ENCODE measurements at regions not wholly inside any gene's neighbourhood (a gene's known extent, or its start where the extent isn't known, plus 50 kb on each side); places are given as distances from the start of the nearest gene placed in this dataset.
"Not testable (repeated sequence)": the region's sequence is repeated elsewhere in the genome, so short reads cannot be mapped to it uniquely, and the experiment has no call there.

GRCh38 chr20:12211361-12211760 lies 293.7 kb downstream of the BTBD3 start:
- no peak for DNase-seq

DNA sequence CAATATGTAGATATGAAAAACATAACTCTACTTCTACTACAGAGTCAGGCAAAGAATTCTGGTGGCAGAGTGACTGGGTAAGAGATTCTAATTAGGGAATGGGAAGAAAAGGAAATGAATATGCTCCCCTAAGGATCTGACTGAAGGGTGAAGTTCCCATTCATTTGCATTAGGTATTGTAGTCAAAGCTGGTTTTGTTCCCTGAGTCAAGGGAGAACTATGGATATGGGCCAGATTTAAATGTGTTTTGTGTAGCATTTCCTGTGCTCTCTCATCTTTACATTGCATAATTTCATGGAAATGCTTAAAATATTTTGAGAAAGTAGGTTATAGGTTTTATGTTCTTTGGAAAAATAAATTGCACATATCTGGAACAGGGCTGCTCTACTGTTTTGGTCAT lies 299.7 kb downstream of the BTBD3 start:
- no peak for DNase-seq

DNA sequence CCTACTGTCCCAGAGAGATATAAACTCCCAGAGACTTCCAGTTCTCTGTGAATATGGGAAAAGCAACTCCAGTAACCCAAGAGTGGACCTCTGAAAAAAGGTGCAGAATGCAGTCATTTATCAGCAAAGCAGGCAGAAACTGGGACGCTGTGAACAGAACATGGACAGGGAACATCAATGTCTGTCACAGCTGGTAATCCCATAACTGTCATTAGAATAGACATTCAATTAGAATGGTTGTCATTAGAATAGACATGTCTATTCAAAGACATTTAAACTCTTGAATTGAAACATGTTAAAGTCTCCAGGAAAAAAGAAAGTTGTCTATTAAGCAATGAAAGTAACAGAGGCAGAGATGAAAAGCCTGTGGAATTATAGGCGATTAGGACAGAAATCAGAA lies 302.1 kb downstream of the BTBD3 start:
- no peak for DNase-seq

- no peak for DNase-seq
Observed at GRCh38 chr20:12223057-12223456, 305.4 kb downstream of the BTBD3 start.

- no peak for DNase-seq
Observed at GRCh38 chr20:12225898-12226297, 308.2 kb downstream of the BTBD3 start.

DNA sequence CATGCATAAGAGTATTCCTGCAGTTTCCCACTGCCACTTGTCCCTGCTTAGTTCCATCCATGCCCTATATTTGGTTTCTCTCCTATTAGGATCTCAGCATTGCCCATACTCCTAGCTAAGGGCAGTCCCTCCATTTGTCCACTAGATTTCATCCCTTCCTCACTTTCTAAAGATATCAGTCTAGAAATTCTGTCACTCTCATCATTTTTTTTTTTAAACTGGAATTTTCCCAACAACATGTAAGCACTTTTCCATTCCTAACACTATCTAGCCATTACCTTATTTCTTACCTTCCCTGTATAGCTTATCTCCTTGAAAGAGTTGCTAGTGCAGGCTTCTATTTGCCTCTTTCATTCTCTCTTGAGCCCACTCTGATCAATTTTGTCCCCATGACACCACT lies 312.2 kb downstream of the BTBD3 start:
- DNase-seq = no peak

GRCh38 chr20:12237772-12238171 lies 320.1 kb downstream of the BTBD3 start:
- no peak for DNase-seq

DNA sequence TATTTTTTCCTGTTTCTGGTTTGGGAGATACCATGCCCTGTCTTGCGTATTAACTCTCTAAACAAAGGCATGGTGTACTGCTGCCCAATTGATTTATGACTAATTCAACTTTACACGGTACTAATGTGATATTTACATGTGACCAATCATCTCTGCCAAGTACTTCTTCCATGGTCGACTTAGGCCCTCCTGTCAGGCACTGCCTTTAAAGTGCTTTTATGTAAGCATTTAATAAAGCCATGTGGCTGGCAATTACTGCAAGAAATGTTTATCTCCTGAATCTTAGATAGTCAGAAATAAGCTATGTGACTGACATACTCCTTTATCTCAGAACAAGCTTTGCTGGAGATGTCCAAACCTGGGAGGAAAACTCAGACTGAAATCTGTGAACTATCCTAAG lies 323.4 kb downstream of the BTBD3 start:
- no peak for DNase-seq

GRCh38 chr20:12243327-12243726 lies 325.6 kb downstream of the BTBD3 start:
- no peak for DNase-seq

- no peak for DNase-seq
Observed at GRCh38 chr20:12248481-12248880, 330.8 kb downstream of the BTBD3 start.

DNA sequence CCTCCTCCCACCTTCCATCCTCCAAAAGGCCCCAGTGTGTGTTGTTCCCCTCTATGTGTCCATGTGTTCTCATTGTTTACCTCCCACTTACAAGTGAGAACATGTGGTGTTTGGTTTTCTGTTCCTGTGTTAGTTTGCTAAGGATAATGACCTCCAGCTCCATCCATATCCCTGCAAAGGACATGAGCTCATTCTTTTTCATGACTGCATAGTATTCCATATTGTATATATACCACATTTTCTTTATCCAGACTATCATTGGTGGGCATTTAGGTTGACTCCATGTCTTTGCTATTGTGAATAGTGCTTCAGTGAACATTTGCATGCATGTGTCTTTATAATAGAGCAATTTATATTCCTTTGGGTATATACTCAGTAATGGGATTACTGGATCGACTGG lies 333.0 kb downstream of the BTBD3 start:
- not testable (repeated sequence) for DNase-seq

- DNase-seq = no peak
Observed at GRCh38 chr20:12252793-12253192, 335.1 kb downstream of the BTBD3 start.

- no peak for DNase-seq
Observed at GRCh38 chr20:12255461-12255970, 337.8 kb downstream of the BTBD3 start.

- no peak for DNase-seq
Observed at GRCh38 chr20:12256806-12257205, 339.1 kb downstream of the BTBD3 start.

DNA sequence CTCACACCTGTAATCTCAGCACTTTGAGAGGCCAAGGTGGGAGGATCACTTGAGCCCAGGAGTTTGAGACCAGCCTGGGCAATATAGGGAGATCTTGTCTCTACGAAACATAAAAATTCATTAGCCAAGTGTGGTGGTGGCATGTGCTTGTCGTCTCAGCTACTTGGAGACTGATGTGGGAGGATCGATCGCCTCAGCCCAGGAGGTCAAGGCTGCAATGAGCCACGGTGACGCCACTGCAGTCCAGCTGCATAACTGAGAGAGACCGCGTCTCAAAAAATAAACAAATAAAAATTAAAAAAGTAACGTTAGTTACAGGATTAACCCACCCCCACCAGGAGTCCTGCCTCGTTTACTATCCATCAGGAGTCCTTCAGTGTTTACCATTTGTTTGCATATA lies 345.1 kb downstream of the BTBD3 start:
- no peak for DNase-seq

DNA sequence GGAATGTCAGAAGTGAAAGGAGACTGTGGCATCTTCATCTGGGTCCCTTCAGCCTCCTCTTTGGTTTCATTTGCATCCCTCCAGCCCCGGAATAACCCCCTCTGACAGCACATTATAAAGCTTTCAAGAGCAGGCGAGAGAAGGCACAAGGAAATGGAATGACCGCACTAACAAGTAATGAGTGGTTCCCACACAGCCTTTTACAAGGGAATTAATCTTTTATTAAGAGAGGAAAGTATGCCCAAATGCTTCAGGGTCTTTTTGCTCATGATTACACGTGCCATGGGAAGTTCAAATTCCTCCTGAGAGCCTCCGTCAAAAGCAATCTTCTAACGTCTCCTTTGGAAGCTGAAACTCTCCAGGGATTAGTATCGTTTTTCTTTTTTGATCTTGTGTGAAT lies 347.0 kb downstream of the BTBD3 start:
- no peak for DNase-seq

DNA sequence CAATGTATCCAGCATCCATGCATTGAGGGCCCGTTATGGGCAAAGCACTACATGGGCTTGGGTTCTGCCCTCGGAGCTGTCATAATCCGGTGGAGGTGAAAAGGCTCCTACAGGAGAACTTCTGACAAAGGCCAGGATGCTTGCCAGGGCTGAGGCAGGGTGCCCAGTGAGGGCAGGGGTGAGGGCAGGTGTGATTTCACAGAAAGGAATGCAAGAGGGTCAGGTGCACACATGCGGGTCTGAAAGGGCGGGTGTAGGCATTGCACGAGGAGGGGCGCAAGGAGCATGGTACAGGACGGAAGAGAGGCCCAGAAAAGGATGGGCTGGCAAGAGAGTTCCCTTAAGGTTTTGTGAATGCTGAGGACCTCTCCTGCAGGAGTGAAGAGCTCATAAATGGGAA lies 348.0 kb downstream of the BTBD3 start:
- no peak for DNase-seq

GRCh38 chr20:12269579-12269978 lies 351.9 kb downstream of the BTBD3 start:
- no peak for DNase-seq

GRCh38 chr20:12270863-12271262 lies 353.2 kb downstream of the BTBD3 start:
- no peak for DNase-seq

- DNase-seq = no peak
Observed at GRCh38 chr20:12276011-12276673, 358.4 kb downstream of the BTBD3 start.

DNA sequence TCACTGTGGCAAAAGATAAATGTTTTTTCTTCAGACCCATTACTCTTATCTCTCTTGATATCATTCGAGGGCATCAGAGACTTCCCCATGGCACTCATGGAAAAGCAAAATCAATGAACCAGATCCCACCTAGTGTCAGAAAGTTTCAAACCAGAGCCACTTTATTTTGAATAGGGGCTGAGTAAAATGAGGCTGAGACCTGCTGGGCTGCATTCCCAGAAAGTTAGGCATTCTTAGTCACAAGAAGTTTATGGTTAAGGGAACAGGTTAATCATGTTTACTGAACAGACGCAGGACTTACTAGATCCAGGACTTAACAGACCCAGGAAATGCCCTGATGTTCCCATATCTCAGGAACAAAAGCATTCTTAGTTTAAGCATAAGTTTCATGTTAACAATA lies 369.9 kb downstream of the BTBD3 start:
- no peak for DNase-seq

- DNase-seq = no peak
Observed at GRCh38 chr20:12289465-12289864, 371.8 kb downstream of the BTBD3 start.

GRCh38 chr20:12291386-12291785 lies 373.7 kb downstream of the BTBD3 start:
- no peak for DNase-seq

DNA sequence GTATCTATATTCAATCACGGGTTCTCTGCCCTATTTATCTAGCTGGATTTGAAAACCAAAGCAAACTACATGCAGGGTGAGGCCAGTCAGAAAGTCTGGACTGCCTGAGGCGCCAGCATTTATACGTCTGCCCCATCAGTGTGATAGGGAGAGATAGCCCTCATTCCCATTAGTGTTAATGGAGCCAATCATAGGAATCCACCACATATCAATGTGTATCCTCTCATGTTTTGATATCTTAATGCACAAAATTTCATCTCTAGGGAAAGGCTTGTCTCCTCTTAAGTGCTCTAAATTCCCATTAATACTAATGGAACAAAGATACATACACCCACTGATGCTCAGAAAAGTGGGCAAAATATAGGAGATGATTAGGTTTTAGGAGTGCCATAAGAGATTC lies 376.2 kb downstream of the BTBD3 start:
- no peak for DNase-seq

DNA sequence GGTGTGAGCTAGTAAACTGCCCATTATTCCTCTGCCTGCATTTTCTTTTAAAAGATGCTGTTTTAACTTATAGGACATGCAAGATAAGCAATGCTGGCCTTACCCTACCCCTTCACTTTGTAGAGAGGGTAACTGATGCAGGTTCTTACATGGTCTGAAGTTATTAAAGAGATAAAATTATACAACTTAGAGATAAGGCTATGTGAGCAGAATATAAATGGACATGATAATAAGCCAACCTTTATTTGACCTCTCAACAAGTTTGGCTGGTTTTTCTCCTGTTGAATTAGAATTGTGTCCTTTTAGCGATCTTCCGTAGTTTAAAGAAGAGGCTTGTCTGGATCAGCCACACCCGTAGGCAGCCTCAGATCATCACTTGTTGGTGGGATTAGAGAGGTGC lies 377.0 kb downstream of the BTBD3 start:
- DNase-seq = no peak
